ENCODE measurements at regions not wholly inside any gene's neighbourhood (a gene's known extent, or its start where the extent isn't known, plus 50 kb on each side); places are given as distances from the start of the nearest gene placed in this dataset.

DNA sequence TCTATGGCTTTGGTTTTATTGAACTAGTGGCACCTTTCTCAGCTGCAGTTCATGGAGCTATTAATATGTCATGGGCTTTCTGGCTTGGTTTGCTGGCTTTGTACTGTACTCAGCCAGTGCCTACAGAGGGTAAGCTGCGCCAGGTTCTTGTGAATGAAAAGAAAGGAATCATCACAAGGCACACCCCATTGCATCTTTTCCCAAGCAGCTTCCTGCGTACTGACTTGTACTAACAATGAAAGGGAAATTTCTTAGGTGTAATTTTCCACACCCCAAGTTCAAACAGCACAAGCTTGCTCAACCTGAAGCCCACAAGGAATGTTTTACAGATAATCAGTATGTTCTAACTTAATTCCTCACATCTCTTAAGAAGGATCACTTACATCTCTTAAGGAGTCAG is 78.0 kb upstream of the TNFSF18 start:
- H3K27me3 ChIP-seq (ENCODE audit: insufficient read depth, insufficient read length): no peaks in the 10 kb centered on the region
- H3K9ac ChIP-seq (ENCODE audit: insufficient read length, low read depth): no peak overlapping the region
- DNase-seq (ENCODE audit: low read depth, low spot score): no peak
- H3K9me3 ChIP-seq (ENCODE audit: insufficient read depth, low read length): no peaks in the 10 kb centered on the region
- H3K4me3 ChIP-seq (ENCODE audit: insufficient read length, low read depth): no peak overlapping the region
- peaks cover 2% of the 10 kb centered on the region for H3K4me1 ChIP-seq (ENCODE audit: insufficient read depth, insufficient read length)
- no peaks in the 10 kb centered on the region for H3K36me3 ChIP-seq (ENCODE audit: insufficient read depth, insufficient read length, low read length)
- no peak for TF ChIP-seq YY1 (IDR thresholded peaks at IDR 0.05; ENCODE audit: insufficient read depth, insufficient read length)
- no peak for TF ChIP-seq SUZ12 (IDR thresholded peaks at IDR 0.05; ENCODE audit: extremely low read depth, insufficient read depth, insufficient read length)
- no peak for TF ChIP-seq ZNF274 (IDR thresholded peaks at IDR 0.05; ENCODE audit: low read depth, low read length)

DNA sequence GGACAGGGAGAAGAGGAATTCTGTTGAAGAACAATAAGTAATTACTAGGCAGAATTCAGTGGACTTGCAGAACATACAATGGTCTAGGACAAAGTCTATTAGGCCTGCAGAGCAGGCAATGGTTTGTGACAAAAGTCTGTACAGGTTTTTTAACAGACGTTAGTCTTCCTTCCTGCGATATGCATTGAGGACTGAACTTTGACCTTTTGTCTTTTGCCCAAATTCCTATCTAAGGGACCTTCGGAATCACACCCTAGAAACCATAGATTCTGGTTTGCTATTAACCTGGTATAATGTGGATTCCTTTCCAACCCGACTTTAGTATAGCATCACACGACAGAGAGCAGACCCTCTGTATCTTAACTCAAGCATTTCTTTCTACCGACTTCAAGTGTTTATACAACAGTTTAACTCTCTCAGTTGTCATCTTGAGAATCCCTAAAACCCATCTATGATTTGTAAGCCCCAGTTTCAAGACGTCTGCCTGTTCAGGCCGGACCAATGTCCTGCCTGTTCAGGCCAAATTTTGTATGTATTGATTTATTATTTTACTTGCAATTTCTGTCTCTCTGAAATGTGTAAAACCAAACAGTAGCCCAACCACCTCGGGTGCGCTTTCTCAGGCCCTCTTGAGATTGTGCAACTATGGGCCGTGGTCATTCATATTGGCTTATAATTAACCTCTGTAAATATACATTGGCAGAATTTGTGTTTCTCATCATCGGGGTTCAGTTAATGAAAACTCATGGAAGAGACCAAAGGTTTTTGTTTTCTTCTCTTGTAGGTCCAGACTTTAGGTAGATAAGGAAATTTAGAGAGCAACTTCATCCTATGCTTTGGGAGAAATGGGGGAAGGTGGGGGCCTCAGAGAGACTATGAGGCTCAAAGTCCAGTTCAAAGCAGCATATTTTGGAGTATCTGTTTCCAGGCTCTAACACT is 76.9 kb upstream of the TNFSF18 start:
- Histone ChIP-seq H3K36me3 (ENCODE audit: insufficient read depth, insufficient read length, low read length) (no peaks in the 10 kb centered on the region), H3K9ac (ENCODE audit: insufficient read length, low read depth) (no peak overlapping the region), H3K9me3 (ENCODE audit: insufficient read depth, low read length) (no peaks in the 10 kb centered on the region), H3K4me3 (ENCODE audit: insufficient read length, low read depth) (no peak overlapping the region), H3K4me1 (ENCODE audit: insufficient read depth, insufficient read length) (peaks cover 7% of the 10 kb centered on the region), H3K27me3 (ENCODE audit: insufficient read depth, insufficient read length) (no peaks in the 10 kb centered on the region)
- TF ChIP-seq ZNF274 (IDR thresholded peaks at IDR 0.05; ENCODE audit: low read depth, low read length) (no peak), SUZ12 (IDR thresholded peaks at IDR 0.05; ENCODE audit: extremely low read depth, insufficient read depth, insufficient read length) (no peak), YY1 (IDR thresholded peaks at IDR 0.05; ENCODE audit: insufficient read depth, insufficient read length) (no peak)
- DNase-seq (ENCODE audit: low read depth, low spot score): no peak

DNA sequence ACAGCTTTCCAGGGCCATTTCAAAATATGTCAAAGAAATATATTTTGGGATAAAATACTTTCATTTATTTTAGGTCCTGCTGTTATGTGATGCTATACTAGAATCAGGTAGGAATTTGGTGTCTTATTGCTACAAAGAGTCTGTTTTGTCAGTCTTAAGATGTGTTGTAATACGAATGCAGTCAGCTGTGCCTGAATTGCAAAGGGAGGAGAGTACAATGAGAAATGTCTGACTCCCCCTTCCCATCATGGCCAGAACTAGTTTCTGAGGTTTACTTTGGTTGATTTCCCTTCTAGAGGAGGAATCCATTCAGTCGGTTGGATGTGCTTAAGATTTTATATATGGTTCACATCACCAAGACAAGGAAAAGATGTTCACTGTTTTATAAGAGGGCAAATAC is 75.7 kb upstream of the TNFSF18 start:
- TF ChIP-seq YY1 (IDR thresholded peaks at IDR 0.05; ENCODE audit: insufficient read depth, insufficient read length) (no peak), ZNF274 (IDR thresholded peaks at IDR 0.05; ENCODE audit: low read depth, low read length) (no peak)
- no peak for DNase-seq (ENCODE audit: low read depth, low spot score)
- no peaks in the 10 kb centered on the region for H3K9me3 ChIP-seq (ENCODE audit: insufficient read depth, low read length)
- H3K4me3 ChIP-seq (ENCODE audit: insufficient read length, low read depth): no peak overlapping the region
- no peaks in the 10 kb centered on the region for H3K27me3 ChIP-seq (ENCODE audit: insufficient read depth, insufficient read length)
- H3K4me1 ChIP-seq (ENCODE audit: insufficient read depth, insufficient read length): peaks cover 7% of the 10 kb centered on the region
- H3K36me3 ChIP-seq (ENCODE audit: insufficient read depth, insufficient read length, low read length): no peaks in the 10 kb centered on the region
- H3K9ac ChIP-seq (ENCODE audit: insufficient read length, low read depth): no peak overlapping the region

DNA sequence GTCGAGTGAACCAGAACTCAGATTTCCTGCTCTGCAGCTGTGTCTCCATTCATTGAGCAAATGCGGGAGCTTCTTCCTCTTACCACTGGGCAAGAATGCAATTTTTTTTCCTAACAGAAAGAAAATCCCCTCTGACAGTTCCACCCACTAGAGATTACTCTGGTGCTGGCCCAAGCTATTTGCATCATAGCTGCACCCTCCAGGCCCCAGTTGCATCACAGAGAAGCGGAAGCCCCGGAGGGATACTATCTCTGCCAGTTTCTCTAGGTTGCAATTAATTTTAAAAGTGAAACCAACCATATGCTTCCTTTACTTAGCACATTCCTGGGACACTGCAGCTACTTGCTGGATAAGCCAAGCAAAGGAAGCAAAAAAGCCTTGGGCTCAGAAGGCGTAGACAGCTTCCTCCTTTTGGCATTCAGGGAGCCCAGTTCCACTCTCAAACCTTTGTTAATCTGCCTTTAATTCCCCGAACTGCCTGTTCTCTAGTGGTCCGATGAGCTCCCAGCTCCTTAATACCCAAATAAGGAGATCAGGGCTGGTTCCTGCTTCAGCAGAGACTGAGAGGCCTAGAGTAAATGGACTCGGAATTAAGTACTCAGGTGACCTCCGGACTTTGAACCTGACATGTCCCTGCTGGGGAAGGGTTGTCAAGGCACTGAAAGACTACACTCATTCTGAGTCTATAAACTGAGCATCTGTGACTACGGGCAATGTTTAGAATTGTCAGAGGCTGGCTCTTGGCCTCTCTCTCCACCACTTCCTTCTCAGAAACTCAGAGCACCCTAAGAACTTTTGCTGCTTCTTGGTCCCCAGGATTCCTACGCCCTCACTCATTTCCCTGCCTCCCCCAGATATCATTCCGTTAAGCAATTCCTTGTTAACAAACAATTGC is 72.5 kb upstream of the TNFSF18 start:
- no peak overlapping the region for H3K4me3 ChIP-seq (ENCODE audit: insufficient read length, low read depth)
- no peaks in the 10 kb centered on the region for H3K9me3 ChIP-seq (ENCODE audit: insufficient read depth, low read length)
- H3K27me3 ChIP-seq (ENCODE audit: insufficient read depth, insufficient read length): no peaks in the 10 kb centered on the region
- TF ChIP-seq ZNF274 (IDR thresholded peaks at IDR 0.05; ENCODE audit: low read depth, low read length) (no peak), YY1 (IDR thresholded peaks at IDR 0.05; ENCODE audit: insufficient read depth, insufficient read length) (no peak), SUZ12 (IDR thresholded peaks at IDR 0.05; ENCODE audit: extremely low read depth, insufficient read depth, insufficient read length) (no peak)
- DNase-seq (ENCODE audit: low read depth, low spot score): peak; percentile 67
- peaks cover 7% of the 10 kb centered on the region for H3K4me1 ChIP-seq (ENCODE audit: insufficient read depth, insufficient read length)
- no peaks in the 10 kb centered on the region for H3K36me3 ChIP-seq (ENCODE audit: insufficient read depth, insufficient read length, low read length)
- no peak overlapping the region for H3K9ac ChIP-seq (ENCODE audit: insufficient read length, low read depth)

DNA sequence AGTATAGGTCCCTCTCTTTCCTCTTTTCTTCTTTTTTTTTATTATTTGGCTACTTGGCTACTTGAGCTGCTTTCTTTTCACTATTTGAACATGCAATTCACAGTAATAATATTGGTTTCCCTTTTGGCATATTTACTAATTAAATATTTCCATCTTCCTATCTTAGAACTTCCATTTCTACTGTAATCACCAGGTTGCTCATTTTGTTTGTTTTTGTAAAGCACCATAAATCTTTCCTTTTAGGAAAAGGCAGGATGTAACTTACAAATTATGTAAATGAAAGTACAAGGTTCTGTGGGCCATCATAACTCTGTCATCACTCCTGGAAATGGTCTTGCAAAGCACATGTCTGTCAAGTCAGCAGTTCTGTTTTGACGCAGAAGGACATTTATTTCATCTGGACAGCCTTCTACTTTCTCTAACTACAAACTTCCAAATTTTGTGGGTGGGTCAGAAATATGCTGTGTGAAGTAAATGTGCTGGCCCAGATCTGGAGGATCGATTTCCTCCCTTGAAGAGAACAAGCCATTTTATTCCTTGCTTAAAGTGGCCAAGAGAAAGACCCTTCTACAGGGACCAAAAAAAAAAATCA is 71.7 kb upstream of the TNFSF18 start:
- Histone ChIP-seq H3K27me3 (ENCODE audit: insufficient read depth, insufficient read length) (no peaks in the 10 kb centered on the region), H3K9ac (ENCODE audit: insufficient read length, low read depth) (no peak overlapping the region), H3K9me3 (ENCODE audit: insufficient read depth, low read length) (no peaks in the 10 kb centered on the region), H3K36me3 (ENCODE audit: insufficient read depth, insufficient read length, low read length) (no peaks in the 10 kb centered on the region), H3K4me3 (ENCODE audit: insufficient read length, low read depth) (no peak overlapping the region), H3K4me1 (ENCODE audit: insufficient read depth, insufficient read length) (peaks cover 7% of the 10 kb centered on the region)
- no peak for DNase-seq (ENCODE audit: low read depth, low spot score)
- no peak for TF ChIP-seq YY1 (IDR thresholded peaks at IDR 0.05; ENCODE audit: insufficient read depth, insufficient read length)
- TF ChIP-seq SUZ12 (IDR thresholded peaks at IDR 0.05; ENCODE audit: extremely low read depth, insufficient read depth, insufficient read length): no peak
- no peak for TF ChIP-seq ZNF274 (IDR thresholded peaks at IDR 0.05; ENCODE audit: low read depth, low read length)

DNA sequence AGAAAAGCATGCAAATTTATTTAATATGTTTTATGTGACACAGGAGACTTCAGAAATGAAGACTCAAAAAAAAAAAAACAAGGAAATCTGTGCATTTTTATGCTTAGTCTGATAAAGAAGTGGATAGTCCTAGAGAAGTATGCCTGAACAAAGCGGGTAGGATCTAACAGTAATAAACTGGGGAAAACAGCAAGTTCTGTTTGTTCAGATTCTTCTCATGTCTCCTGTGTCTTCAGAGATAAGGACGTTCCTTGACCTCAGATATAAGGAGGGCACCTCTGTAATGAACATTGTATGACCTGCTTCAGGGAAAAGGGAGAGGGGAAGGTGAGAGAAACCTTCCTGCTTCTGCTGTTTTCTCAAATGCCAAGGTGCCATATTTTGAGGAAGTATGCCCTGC is 67.7 kb upstream of the TNFSF18 start:
- no peak overlapping the region for H3K9ac ChIP-seq (ENCODE audit: insufficient read length, low read depth)
- H3K27me3 ChIP-seq (ENCODE audit: insufficient read depth, insufficient read length): no peaks in the 10 kb centered on the region
- H3K36me3 ChIP-seq (ENCODE audit: insufficient read depth, insufficient read length, low read length): no peaks in the 10 kb centered on the region
- peaks cover 5% of the 10 kb centered on the region for H3K4me1 ChIP-seq (ENCODE audit: insufficient read depth, insufficient read length)
- TF ChIP-seq SUZ12 (IDR thresholded peaks at IDR 0.05; ENCODE audit: extremely low read depth, insufficient read depth, insufficient read length): no peak
- no peak for TF ChIP-seq ZNF274 (IDR thresholded peaks at IDR 0.05; ENCODE audit: low read depth, low read length)
- TF ChIP-seq YY1 (IDR thresholded peaks at IDR 0.05; ENCODE audit: insufficient read depth, insufficient read length): no peak
- no peak for DNase-seq (ENCODE audit: low read depth, low spot score)
- no peaks in the 10 kb centered on the region for H3K9me3 ChIP-seq (ENCODE audit: insufficient read depth, low read length)
- no peak overlapping the region for H3K4me3 ChIP-seq (ENCODE audit: insufficient read length, low read depth)
